ENCODE measurements at regions not wholly inside any gene's neighbourhood (a gene's known extent, or its start where the extent isn't known, plus 50 kb on each side); places are given as distances from the start of the nearest gene placed in this dataset.

DNA sequence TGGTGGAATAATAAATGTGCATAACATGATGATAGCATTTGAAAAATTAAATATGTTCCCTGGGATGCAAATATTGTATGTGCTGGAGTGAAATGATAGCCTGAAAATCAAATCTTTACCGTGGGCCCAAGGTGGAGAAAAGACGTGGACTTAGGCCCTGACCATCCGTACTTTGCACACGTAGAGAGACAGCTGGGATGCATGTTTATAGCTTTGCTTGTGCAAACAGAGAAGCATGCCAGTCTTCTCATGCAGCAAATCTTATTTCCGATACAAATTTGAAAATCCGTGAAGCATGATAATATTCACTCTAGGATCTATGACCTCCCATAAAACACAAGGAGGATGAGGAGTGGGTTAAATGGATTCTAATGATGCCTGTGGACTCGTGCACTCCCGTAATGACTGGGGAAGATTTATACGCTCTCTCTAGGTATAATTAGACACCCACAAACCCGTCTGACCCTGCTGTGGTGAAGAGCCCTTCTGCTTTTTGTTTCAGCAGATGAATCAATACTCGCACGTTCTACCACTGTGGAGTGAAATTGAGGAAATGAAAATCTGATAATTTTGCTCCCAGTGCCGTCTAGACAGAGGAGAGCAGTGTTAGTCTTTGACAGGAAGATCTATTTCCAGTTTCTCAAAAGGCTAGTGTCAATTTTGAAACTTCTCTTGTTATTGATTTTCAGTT lies 810.3 kb upstream of the SALL3 start:
- TF ChIP-seq POLR2A (IDR thresholded peaks at IDR 0.05; ENCODE audit: low read length) (no peak), GATA1 (IDR thresholded peaks at IDR 0.05; ENCODE audit: low read depth, low read length) (no peak)

All from erythroblast (primary cell).